DOHH2 (cell line): ENCODE measurements at regions not wholly inside any gene's neighbourhood (a gene's known extent, or its start where the extent isn't known, plus 50 kb on each side); places are given as distances from the start of the nearest gene placed in this dataset.

Experiments used
- EZH2phosphoT487 ChIP-seq: fragments of 200-600 bp; sonication (generic); IDR thresholded peaks from 2 replicates; pipeline ENCODE4 v1.6.1; 2017; ENCODE audit warnings: borderline replicate concordance, mild to moderate bottlenecking, antibody characterized with exemption, low read length, moderate library complexity, mixed read lengths
- TF ChIP-seq, protein P1 (sequence below): fragments of 200-600 bp; sonication (generic); IDR thresholded peaks from one replicate; pipeline ENCODE4 v1.5.1; 2014; ENCODE audit warnings: antibody characterized with exemption, mild to moderate bottlenecking, low read depth, low read length; ENCODE audit not compliant: poor library complexity, severe bottlenecking

DNA sequence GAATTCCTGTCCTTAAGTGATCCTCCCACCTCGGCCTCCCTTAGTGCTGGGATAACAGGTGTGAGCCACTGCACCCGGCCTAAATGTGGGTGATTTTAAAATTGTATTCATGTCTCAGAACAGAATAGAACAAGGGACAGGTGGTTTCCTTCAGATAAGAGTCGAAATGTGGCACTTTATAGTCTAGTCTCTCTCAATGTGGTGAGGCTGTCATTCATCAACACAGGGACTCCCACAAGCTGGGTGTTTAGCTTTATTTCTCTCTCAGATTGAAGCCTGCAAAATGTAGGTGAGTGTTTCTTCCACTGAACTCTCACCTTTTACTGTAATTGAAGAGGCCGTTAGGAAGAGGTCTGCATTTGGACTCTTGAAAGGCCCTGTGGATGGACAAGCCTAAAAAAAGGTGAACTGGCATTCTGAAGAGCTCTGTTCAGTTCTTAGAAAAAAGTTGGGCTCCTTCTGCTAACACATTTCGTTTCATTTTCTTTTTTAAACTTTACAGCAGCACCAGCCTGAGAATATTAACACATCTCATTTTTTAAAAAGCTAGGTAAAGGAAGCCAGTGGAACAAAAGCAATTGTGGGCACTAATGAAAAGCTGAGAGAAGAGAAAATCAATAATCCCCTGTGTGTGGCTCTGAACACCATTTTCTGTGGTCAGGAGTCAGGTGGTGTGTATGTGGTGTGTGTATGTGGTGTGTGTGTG is 126.2 kb upstream of the SLC28A3 start:
- TF ChIP-seq, protein P1, sequence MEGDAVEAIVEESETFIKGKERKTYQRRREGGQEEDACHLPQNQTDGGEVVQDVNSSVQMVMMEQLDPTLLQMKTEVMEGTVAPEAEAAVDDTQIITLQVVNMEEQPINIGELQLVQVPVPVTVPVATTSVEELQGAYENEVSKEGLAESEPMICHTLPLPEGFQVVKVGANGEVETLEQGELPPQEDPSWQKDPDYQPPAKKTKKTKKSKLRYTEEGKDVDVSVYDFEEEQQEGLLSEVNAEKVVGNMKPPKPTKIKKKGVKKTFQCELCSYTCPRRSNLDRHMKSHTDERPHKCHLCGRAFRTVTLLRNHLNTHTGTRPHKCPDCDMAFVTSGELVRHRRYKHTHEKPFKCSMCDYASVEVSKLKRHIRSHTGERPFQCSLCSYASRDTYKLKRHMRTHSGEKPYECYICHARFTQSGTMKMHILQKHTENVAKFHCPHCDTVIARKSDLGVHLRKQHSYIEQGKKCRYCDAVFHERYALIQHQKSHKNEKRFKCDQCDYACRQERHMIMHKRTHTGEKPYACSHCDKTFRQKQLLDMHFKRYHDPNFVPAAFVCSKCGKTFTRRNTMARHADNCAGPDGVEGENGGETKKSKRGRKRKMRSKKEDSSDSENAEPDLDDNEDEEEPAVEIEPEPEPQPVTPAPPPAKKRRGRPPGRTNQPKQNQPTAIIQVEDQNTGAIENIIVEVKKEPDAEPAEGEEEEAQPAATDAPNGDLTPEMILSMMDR: no peak
- TF ChIP-seq EZH2phosphoT487: no peak
